HEK293T (cell line): ENCODE measurements at regions not wholly inside any gene's neighbourhood (a gene's known extent, or its start where the extent isn't known, plus 50 kb on each side); places are given as distances from the start of the nearest gene placed in this dataset.

ENCODE experiments used
- ARNT ChIP-seq: fragments of 450-650 bp; IDR thresholded peaks from 2 replicates; pipeline ENCODE4 v1.6.1; 2017; ENCODE audit warnings: mild to moderate bottlenecking
- CTBP1 ChIP-seq: fragments of 450-650 bp; IDR thresholded peaks from 2 replicates; pipeline ENCODE4 v1.6.1; 2016; ENCODE audit warnings: borderline replicate concordance
- ELF4 ChIP-seq: fragments of 450-650 bp; IDR thresholded peaks from 2 replicates; pipeline ENCODE4 v1.6.1; 2017; ENCODE audit warnings: antibody characterized with exemption
- FOXA1 ChIP-seq: fragments of 450-650 bp; IDR thresholded peaks from 2 replicates; pipeline ENCODE4 v1.6.1; 2016; ENCODE audit warnings: mild to moderate bottlenecking
- FOXM1 ChIP-seq: fragments of 450-650 bp; IDR thresholded peaks from 2 replicates; pipeline ENCODE4 v1.6.1; 2017; ENCODE audit warnings: mild to moderate bottlenecking, borderline replicate concordance
- L3MBTL2 ChIP-seq: fragments of 450-650 bp; conservative IDR thresholded peaks from 2 replicates; pipeline ENCODE4 v1.6.1; 2016; ENCODE audit warnings: mild to moderate bottlenecking
- LEF1 ChIP-seq: fragments of 450-650 bp; IDR thresholded peaks from 2 replicates; pipeline ENCODE4 v1.6.1; 2017; ENCODE audit warnings: mild to moderate bottlenecking, borderline replicate concordance
- NFRKB ChIP-seq: fragments of 450-650 bp; IDR thresholded peaks from 2 replicates; pipeline ENCODE4 v1.6.1; 2016; ENCODE audit warnings: mild to moderate bottlenecking, moderate library complexity
- SUZ12 ChIP-seq: fragments of 450-650 bp; IDR thresholded peaks from 2 replicates; pipeline ENCODE4 v1.6.1; 2016; ENCODE audit warnings: mild to moderate bottlenecking
- TARDBP ChIP-seq: fragments of 450-650 bp; IDR thresholded peaks from 2 replicates; pipeline ENCODE4 v1.6.1; 2016
- ZNF384 ChIP-seq: fragments of 450-650 bp; IDR thresholded peaks from 2 replicates; pipeline ENCODE4 v1.6.1; 2016

- TF ChIP-seq FOXM1 (no peak), ZNF384 (no peak), ARNT (no peak), TARDBP (no peak), FOXA1 (no peak), SUZ12 (no peak), ELF4 (no peak), NFRKB (no peak), CTBP1 (no peak), L3MBTL2 (no peak), LEF1 (no peak)
Measured at GRCh38 chr4:164224871-164225270, 529.1 kb upstream of the SMIM31 start.
